ENCODE measurements at regions not wholly inside any gene's neighbourhood (a gene's known extent, or its start where the extent isn't known, plus 50 kb on each side); places are given as distances from the start of the nearest gene placed in this dataset.

DNA sequence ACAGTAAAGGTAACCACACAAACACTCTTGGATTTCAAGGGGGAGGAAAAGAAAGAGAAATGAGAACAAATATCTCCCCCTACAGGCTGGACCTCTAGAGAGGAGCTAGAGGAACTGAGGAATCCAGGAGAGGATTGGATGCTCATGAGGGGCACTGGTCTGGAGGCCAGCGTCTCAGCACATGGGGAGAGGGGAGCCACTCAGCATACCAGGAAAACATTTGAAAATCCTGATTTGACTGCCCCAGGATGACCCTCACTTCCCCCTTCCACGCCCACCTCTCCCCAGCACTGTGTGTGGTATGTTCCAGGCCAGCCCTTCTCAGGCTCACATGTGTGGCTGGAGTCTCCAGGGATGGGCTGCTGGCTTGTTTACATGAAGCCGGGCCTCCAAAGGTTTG is 396.8 kb upstream of the ID2 start:
- TF ChIP-seq, protein P1, sequence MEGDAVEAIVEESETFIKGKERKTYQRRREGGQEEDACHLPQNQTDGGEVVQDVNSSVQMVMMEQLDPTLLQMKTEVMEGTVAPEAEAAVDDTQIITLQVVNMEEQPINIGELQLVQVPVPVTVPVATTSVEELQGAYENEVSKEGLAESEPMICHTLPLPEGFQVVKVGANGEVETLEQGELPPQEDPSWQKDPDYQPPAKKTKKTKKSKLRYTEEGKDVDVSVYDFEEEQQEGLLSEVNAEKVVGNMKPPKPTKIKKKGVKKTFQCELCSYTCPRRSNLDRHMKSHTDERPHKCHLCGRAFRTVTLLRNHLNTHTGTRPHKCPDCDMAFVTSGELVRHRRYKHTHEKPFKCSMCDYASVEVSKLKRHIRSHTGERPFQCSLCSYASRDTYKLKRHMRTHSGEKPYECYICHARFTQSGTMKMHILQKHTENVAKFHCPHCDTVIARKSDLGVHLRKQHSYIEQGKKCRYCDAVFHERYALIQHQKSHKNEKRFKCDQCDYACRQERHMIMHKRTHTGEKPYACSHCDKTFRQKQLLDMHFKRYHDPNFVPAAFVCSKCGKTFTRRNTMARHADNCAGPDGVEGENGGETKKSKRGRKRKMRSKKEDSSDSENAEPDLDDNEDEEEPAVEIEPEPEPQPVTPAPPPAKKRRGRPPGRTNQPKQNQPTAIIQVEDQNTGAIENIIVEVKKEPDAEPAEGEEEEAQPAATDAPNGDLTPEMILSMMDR (IDR thresholded peaks at IDR 0.05): peak in 1 of 6 experiments; percentile 21
- no peak for TF ChIP-seq POLR2A (IDR thresholded peaks at IDR 0.05)
